HCT116 (cell line): ENCODE measurements at regions not wholly inside any gene's neighbourhood (a gene's known extent, or its start where the extent isn't known, plus 50 kb on each side); places are given as distances from the start of the nearest gene placed in this dataset.

ENCODE experiments used
- ATAC-seq: fragments of 200-7000 bp; cut with Tn5 transposase; 2 replicates; pipeline ENCODE4 v1.9.1; 2020; ENCODE audit warnings: mild to moderate bottlenecking, moderate library complexity
- BruUV-seq: library from RNA; stranded (reverse); fragments of 400-500 nt; replicated peaks from 2 replicates; lab custom pipeline; 2021; lab: Mats Ljungman, UMichigan
- CTCF ChIA-PET: fragments of 300-600 bp; sonication (Branson Sonifier 250); formaldehyde crosslinking; loops from one replicate; lab custom pipeline; 2021; ENCODE audit warnings: antibody characterized with exemption; lab: Charles Lee
- POLR2A ChIA-PET: fragments of 300-600, 350-600 bp; sonication (Branson Sonifier 250); formaldehyde crosslinking; loops from one replicate; lab custom pipeline; 2021; ENCODE audit warnings: antibody characterized with exemption; lab: Charles Lee
- RAD21 ChIA-PET, 2 experiments: fragments of 300-600 bp; sonication (Branson Sonifier 250); formaldehyde crosslinking; loops; one replicate each; lab custom pipeline; 2023; ENCODE audit warnings: low total read pairs in 2 of 2; ENCODE audit not compliant: uncharacterized antibody in 2 of 2, unreplicated experiment in 2 of 2, low non-redundant PET in 1 of 2; lab: Charles Lee
- DNase-seq: peaks from one replicate; pipeline ENCODE4 v3.0.0-alpha.2; 2010; ENCODE audit warnings: low read depth, low spot score
- H2AFZ ChIP-seq: fragments of 200-600 bp; shearing (Covaris generic), sonication (generic); 2 replicates; pipeline ENCODE4 v1.6.1; 2017; ENCODE audit warnings: low read depth, mixed run types, mixed read lengths, antibody characterized with exemption, low read length; ENCODE audit not compliant: poor library complexity, severe bottlenecking
- H3K27ac ChIP-seq: 2 replicates; pipeline ENCODE4 v1.5.1; 2012; ENCODE audit warnings: low read depth, low read length
- H3K27me3 ChIP-seq: fragments of 200-600 bp; sonication (generic); 2 replicates; pipeline ENCODE4 v1.6.1; 2016; ENCODE audit warnings: mixed run types, low read length, mixed read lengths; ENCODE audit not compliant: insufficient read depth
- H3K36me3 ChIP-seq, 2 experiments: fragments of 200-500 bp in 1 of 2; fragments of 200-600 bp in 1 of 2; sonication (Bioruptor generic) in 1 of 2; sonication (generic) in 1 of 2; 2 replicates each; pipeline versions ENCODE4 v1.5.1 to v1.6.1; 2014 to 2016; ENCODE audit warnings: low read length in 2 of 2, inconsistent platforms in 1 of 2, mixed read lengths in 1 of 2, mixed run types in 1 of 2; ENCODE audit not compliant: insufficient read depth in 2 of 2, control insufficient read depth in 1 of 2
- H3K4me1 ChIP-seq, 2 experiments: fragments of 200-600 bp in 1 of 2; sonication (generic) in 1 of 2; 2 replicates each; pipeline versions ENCODE4 v1.5.1 to v1.6.1; 2012 to 2017; ENCODE audit warnings: low read length in 2 of 2, inconsistent platforms in 1 of 2, mild to moderate bottlenecking in 1 of 2, mixed read lengths in 1 of 2, mixed run types in 1 of 2, moderate library complexity in 1 of 2; ENCODE audit not compliant: insufficient read depth in 2 of 2, control insufficient read depth in 1 of 2
- H3K4me2 ChIP-seq: fragments of 200-600 bp; sonication (generic); 2 replicates; pipeline ENCODE4 v1.6.1; 2017; ENCODE audit warnings: mixed run types, low read length, mixed read lengths
- H3K4me3 ChIP-seq, 2 experiments: fragments of 200-600 bp in 1 of 2; sonication (generic) in 1 of 2; replicated peaks in 1 of 2; 2 replicates each; pipeline ENCODE4 v1.5.1; 2011 to 2016; ENCODE audit warnings: low read length in 2 of 2, control low read depth in 1 of 2, low read depth in 1 of 2, mild to moderate bottlenecking in 1 of 2, mixed read lengths in 1 of 2, mixed run types in 1 of 2
- H3K79me2 ChIP-seq: fragments of 200-600 bp; sonication (generic); 2 replicates; pipeline ENCODE4 v1.6.1; 2017; ENCODE audit warnings: mild to moderate bottlenecking, mixed run types, low read length, moderate library complexity, mixed read lengths; ENCODE audit not compliant: insufficient read depth
- H3K9ac ChIP-seq: fragments of 200-600 bp; sonication (generic); 2 replicates; pipeline ENCODE4 v1.6.1; 2016; ENCODE audit warnings: low read length, mixed read lengths
- H3K9me2 ChIP-seq: fragments of 200-600 bp; sonication (generic), shearing (Covaris generic); 2 replicates; pipeline ENCODE4 v1.6.1; 2017; ENCODE audit warnings: mixed run types, mild to moderate bottlenecking, moderate library complexity; ENCODE audit not compliant: insufficient read depth
- H3K9me3 ChIP-seq, 2 experiments: fragments of 200-500 bp in 1 of 2; fragments of 200-600 bp in 1 of 2; sonication (Bioruptor generic) in 1 of 2; sonication (generic) in 1 of 2; 2 replicates each; pipeline ENCODE4 v1.6.1; 2014 to 2017; ENCODE audit warnings: low read length in 2 of 2, mixed read lengths in 2 of 2, inconsistent platforms in 1 of 2, low read depth in 1 of 2, mild to moderate bottlenecking in 1 of 2, mixed run types in 1 of 2, moderate library complexity in 1 of 2; ENCODE audit not compliant: control insufficient read depth in 1 of 2, insufficient read depth in 1 of 2
- H4K20me1 ChIP-seq: fragments of 200-600 bp; sonication (generic), shearing (Covaris generic); 2 replicates; pipeline ENCODE4 v1.6.1; 2017; ENCODE audit warnings: mixed run types, mild to moderate bottlenecking, moderate library complexity; ENCODE audit not compliant: insufficient read depth
- ATF3 ChIP-seq: IDR thresholded peaks from 2 replicates; pipeline ENCODE4 v1.6.1; 2012
- CBX3 ChIP-seq: IDR thresholded peaks from 2 replicates; pipeline ENCODE4 v1.6.1; 2012; ENCODE audit warnings: low read depth
- CTCF ChIP-seq, 3 experiments: fragments of 200-600 bp in 1 of 3; sonication (generic) in 1 of 3; IDR thresholded peaks in 2 of 3; conservative IDR thresholded peaks in 1 of 3; 2 replicates each; pipeline ENCODE4 v1.5.1; 2012 to 2017; ENCODE audit warnings: low read depth in 2 of 3, low read length in 2 of 3, antibody characterized with exemption in 1 of 3, borderline replicate concordance in 1 of 3, control low read depth in 1 of 3, mild to moderate bottlenecking in 1 of 3, mixed read lengths in 1 of 3, mixed run types in 1 of 3, moderate library complexity in 1 of 3; ENCODE audit not compliant: insufficient read depth in 1 of 3
- EGR1 ChIP-seq: IDR thresholded peaks from 2 replicates; pipeline ENCODE4 v1.6.1; 2012; ENCODE audit warnings: low read depth
- ELF1 ChIP-seq: IDR thresholded peaks from 2 replicates; pipeline ENCODE4 v1.6.1; 2012; ENCODE audit warnings: low read depth, borderline replicate concordance
- EZH2 ChIP-seq: fragments of 200-600 bp; sonication (generic); IDR thresholded peaks from 2 replicates; pipeline ENCODE4 v1.6.1; 2017; ENCODE audit warnings: antibody characterized with exemption, mixed run types
- FOSL1 ChIP-seq: IDR thresholded peaks from 2 replicates; pipeline ENCODE4 v1.6.1; 2012; ENCODE audit warnings: low read depth
- MAX ChIP-seq: IDR thresholded peaks from 2 replicates; pipeline ENCODE4 v1.6.1; 2012
- POLR2A ChIP-seq: IDR thresholded peaks from 2 replicates; pipeline ENCODE4 v1.7.0; 2011; ENCODE audit warnings: borderline replicate concordance; ENCODE audit not compliant: insufficient read depth, insufficient read length; ENCODE audit errors: extremely low read depth
- REST ChIP-seq: IDR thresholded peaks from 2 replicates; pipeline ENCODE4 v1.6.1; 2012; ENCODE audit warnings: low read depth
- SIN3A ChIP-seq: IDR thresholded peaks from 2 replicates; pipeline ENCODE4 v1.6.1; 2012; ENCODE audit warnings: low read depth
- SP1 ChIP-seq: IDR thresholded peaks from 2 replicates; pipeline ENCODE4 v1.6.1; 2012; ENCODE audit warnings: low read depth
- SRF ChIP-seq: IDR thresholded peaks from 2 replicates; pipeline ENCODE4 v1.6.1; 2012; ENCODE audit warnings: low read depth
- YY1 ChIP-seq: IDR thresholded peaks from 2 replicates; pipeline ENCODE4 v1.6.1; 2011; ENCODE audit warnings: low read length, low read depth, moderate library complexity, mild to moderate bottlenecking; ENCODE audit not compliant: insufficient replicate concordance; ENCODE audit errors: extremely low read depth
- ZBTB33 ChIP-seq: IDR thresholded peaks from 2 replicates; pipeline ENCODE4 v1.6.1; 2011; ENCODE audit warnings: mild to moderate bottlenecking, low read length, moderate library complexity; ENCODE audit not compliant: insufficient replicate concordance; ENCODE audit errors: extremely low read depth
- ZFX ChIP-seq: fragments of 450-650 bp; IDR thresholded peaks from 2 replicates; pipeline ENCODE4 v1.6.1; 2017
- ZNF274 ChIP-seq: fragments of 200-500 bp; sonication (Bioruptor generic); IDR thresholded peaks from 2 replicates; pipeline ENCODE4 v1.6.1; 2014; ENCODE audit warnings: mild to moderate bottlenecking, low read depth, low read length, inconsistent platforms
- intact Hi-C: fragments of 100-400 bp; cut with micrococcal nuclease; formaldehyde crosslinking; loops from 2 replicates; pipeline ENCODE4 v1.10.0; 2022

- BruUV-seq, result no TSS peak
Observed at GRCh38 chr3:1728510-1728909, 370.2 kb upstream of the CNTN4 start.

More at GRCh38 chr3:1728510-1728909, 370.2 kb upstream of the CNTN4 start:
- Histone ChIP-seq H3K36me3 (no peaks in the 10 kb centered on the region), H3K9ac (no peak overlapping the region), H3K9me2 (no peaks in the 10 kb centered on the region), H3K9me3 (peaks cover 3 to 21% of the 10 kb centered on the region in 2 experiments; a peak in 2 of 4 replicates), H3K79me2 (no peaks in the 10 kb centered on the region), H3K4me2 (no peak overlapping the region), H3K27me3 (no peaks in the 10 kb centered on the region), H3K27ac (no peak overlapping the region), H4K20me1 (no peaks in the 10 kb centered on the region), H3K4me1 (no peaks in the 10 kb centered on the region), H3K4me3 (no peak overlapping the region), H2AFZ (no peak overlapping the region)
- ATAC-seq (no peak), DNase-seq (no peak)
- ChIA-PET RAD21 (no interaction called here), CTCF (no interaction called here), POLR2A (no interaction called here)
- TF ChIP-seq SP1, result no peak
- TF ChIP-seq EZH2, result no peak
- no peak for TF ChIP-seq SIN3A
- no peak for TF ChIP-seq CBX3
- TF ChIP-seq POLR2A, result no peak
- no peak for TF ChIP-seq CTCF (IDR thresholded peaks at IDR 0.05 in 2 of 3, conservative IDR thresholded peaks at IDR 0.05 in 1 of 3; ENCODE audit: borderline replicate concordance in 1 of 3, insufficient read depth in 1 of 3, low read depth in 2 of 3, low read length in 2 of 3)
- TF ChIP-seq YY1, result no peak
- TF ChIP-seq FOSL1, result no peak
- no peak for TF ChIP-seq SRF
- no peak for TF ChIP-seq ATF3
- TF ChIP-seq ELF1, result no peak
- no peak for TF ChIP-seq MAX
- TF ChIP-seq ZNF274, result no peak
- no peak for TF ChIP-seq REST
- TF ChIP-seq ZFX, result no peak
- TF ChIP-seq ZBTB33, result no peak
- no peak for TF ChIP-seq EGR1
- intact Hi-C loops, result no loop called here
